IPS-18a (cell line): ENCODE measurements at regions not wholly inside any gene's neighbourhood (a gene's known extent, or its start where the extent isn't known, plus 50 kb on each side); places are given as distances from the start of the nearest gene placed in this dataset.

Experiments used
- H3K27ac ChIP-seq: one replicate; pipeline ENCODE4 v1.5.1; 2013; ENCODE audit warnings: low read length
- H3K27me3 ChIP-seq: one replicate; pipeline ENCODE4 v1.6.1; 2013; ENCODE audit warnings: mild to moderate bottlenecking, low read length; ENCODE audit not compliant: control insufficient read depth, insufficient read depth
- H3K36me3 ChIP-seq: one replicate; pipeline ENCODE4 v1.6.1; 2013; ENCODE audit warnings: low read depth, low read length; ENCODE audit not compliant: control insufficient read depth
- H3K4me1 ChIP-seq: one replicate; pipeline ENCODE4 v1.6.1; 2013; ENCODE audit warnings: low read depth, low read length; ENCODE audit not compliant: control insufficient read depth
- H3K4me3 ChIP-seq: one replicate; pipeline ENCODE4 v1.5.1; 2013; ENCODE audit warnings: low read length
- H3K9ac ChIP-seq: one replicate; pipeline ENCODE4 v1.6.1; 2013; ENCODE audit warnings: mild to moderate bottlenecking, low read length, moderate library complexity
- H3K9me3 ChIP-seq: one replicate; pipeline ENCODE4 v1.6.1; 2013; ENCODE audit warnings: low read depth, low read length; ENCODE audit not compliant: control insufficient read depth

- Histone ChIP-seq H3K27ac (no peak overlapping the region), H3K4me3 (no peak overlapping the region), H3K4me1 (no peaks in the 10 kb centered on the region), H3K9ac (no peak overlapping the region), H3K36me3 (no peaks in the 10 kb centered on the region), H3K27me3 (no peaks in the 10 kb centered on the region), H3K9me3 (no peaks in the 10 kb centered on the region)
These were observed 460.0 kb upstream of the BRINP1 start for GRCh38 chr9:119829186-119829585.

- Histone ChIP-seq H3K36me3 (no peaks in the 10 kb centered on the region), H3K9ac (no peak overlapping the region), H3K9me3 (no peaks in the 10 kb centered on the region), H3K4me3 (no peak overlapping the region), H3K27ac (no peak overlapping the region), H3K4me1 (no peaks in the 10 kb centered on the region), H3K27me3 (no peaks in the 10 kb centered on the region)
These were observed 458.3 kb upstream of the BRINP1 start for GRCh38 chr9:119827526-119827925.

GRCh38 chr9:119827126-119827525, 457.9 kb upstream of the BRINP1 start:
- Histone ChIP-seq H3K9me3 (no peaks in the 10 kb centered on the region), H3K4me1 (no peaks in the 10 kb centered on the region), H3K36me3 (no peaks in the 10 kb centered on the region), H3K27ac (no peak overlapping the region), H3K9ac (no peak overlapping the region), H3K27me3 (no peaks in the 10 kb centered on the region), H3K4me3 (no peak overlapping the region)

GRCh38 chr9:119818726-119819435, 449.6 kb upstream of the BRINP1 start:
- H3K9me3 ChIP-seq: no peaks in the 10 kb centered on the region
- peaks cover 13% of the 10 kb centered on the region for H3K4me1 ChIP-seq
- no peak overlapping the region for H3K4me3 ChIP-seq
- no peaks in the 10 kb centered on the region for H3K36me3 ChIP-seq
- no peak overlapping the region for H3K9ac ChIP-seq
- H3K27me3 ChIP-seq: no peaks in the 10 kb centered on the region
- H3K27ac ChIP-seq: no peak overlapping the region

- H3K9ac ChIP-seq: no peak overlapping the region
These were observed 441.6 kb upstream of the BRINP1 start for GRCh38 chr9:119810645-119811429.

GRCh38 chr9:119803679-119804078, 434.4 kb upstream of the BRINP1 start:
- H3K36me3 ChIP-seq: no peaks in the 10 kb centered on the region
- no peak overlapping the region for H3K9ac ChIP-seq
- no peak overlapping the region for H3K4me3 ChIP-seq
- no peaks in the 10 kb centered on the region for H3K27me3 ChIP-seq
- H3K4me1 ChIP-seq: no peaks in the 10 kb centered on the region
- no peaks in the 10 kb centered on the region for H3K9me3 ChIP-seq
- no peak overlapping the region for H3K27ac ChIP-seq

More at GRCh38 chr9:119810645-119811429, 441.6 kb upstream of the BRINP1 start:
- Histone ChIP-seq H3K27ac (no peak overlapping the region), H3K9me3 (no peaks in the 10 kb centered on the region), H3K4me3 (no peak overlapping the region), H3K36me3 (no peaks in the 10 kb centered on the region), H3K27me3 (no peaks in the 10 kb centered on the region), H3K4me1 (peaks cover 26% of the 10 kb centered on the region)

GRCh38 chr9:119802621-119803020, 433.4 kb upstream of the BRINP1 start:
- Histone ChIP-seq H3K4me3 (no peak overlapping the region), H3K27me3 (no peaks in the 10 kb centered on the region), H3K9me3 (no peaks in the 10 kb centered on the region), H3K9ac (no peak overlapping the region), H3K36me3 (no peaks in the 10 kb centered on the region), H3K4me1 (no peaks in the 10 kb centered on the region), H3K27ac (no peak overlapping the region)

GRCh38 chr9:119802133-119802532, 432.9 kb upstream of the BRINP1 start:
- Histone ChIP-seq H3K27ac (no peak overlapping the region), H3K9me3 (no peaks in the 10 kb centered on the region), H3K27me3 (no peaks in the 10 kb centered on the region), H3K36me3 (no peaks in the 10 kb centered on the region), H3K9ac (no peak overlapping the region), H3K4me3 (no peak overlapping the region), H3K4me1 (no peaks in the 10 kb centered on the region)

GRCh38 chr9:119801311-119801710, 432.1 kb upstream of the BRINP1 start:
- no peaks in the 10 kb centered on the region for H3K4me1 ChIP-seq
- H3K27ac ChIP-seq: no peak overlapping the region
- H3K9me3 ChIP-seq: no peaks in the 10 kb centered on the region
- H3K36me3 ChIP-seq: no peaks in the 10 kb centered on the region
- H3K4me3 ChIP-seq: no peak overlapping the region
- no peaks in the 10 kb centered on the region for H3K27me3 ChIP-seq
- H3K9ac ChIP-seq: no peak overlapping the region

- Histone ChIP-seq H3K4me3 (no peak overlapping the region), H3K9me3 (no peaks in the 10 kb centered on the region), H3K4me1 (no peaks in the 10 kb centered on the region), H3K27me3 (no peaks in the 10 kb centered on the region), H3K9ac (no peak overlapping the region), H3K36me3 (no peaks in the 10 kb centered on the region), H3K27ac (no peak overlapping the region)
These were observed 426.2 kb upstream of the BRINP1 start for GRCh38 chr9:119795395-119795794.

- no peaks in the 10 kb centered on the region for H3K4me1 ChIP-seq
- no peak overlapping the region for H3K9ac ChIP-seq
- H3K36me3 ChIP-seq: no peaks in the 10 kb centered on the region
- H3K9me3 ChIP-seq: no peaks in the 10 kb centered on the region
- no peak overlapping the region for H3K27ac ChIP-seq
- no peak overlapping the region for H3K4me3 ChIP-seq
- no peaks in the 10 kb centered on the region for H3K27me3 ChIP-seq
These were observed 425.6 kb upstream of the BRINP1 start for GRCh38 chr9:119794836-119795235.

GRCh38 chr9:119793218-119793617, 424.0 kb upstream of the BRINP1 start:
- Histone ChIP-seq H3K36me3 (no peaks in the 10 kb centered on the region), H3K4me3 (no peak overlapping the region), H3K9me3 (no peaks in the 10 kb centered on the region), H3K9ac (no peak overlapping the region), H3K4me1 (no peaks in the 10 kb centered on the region), H3K27ac (no peak overlapping the region), H3K27me3 (no peaks in the 10 kb centered on the region)
